BE2C (cell line): ENCODE measurements at regions not wholly inside any gene's neighbourhood (a gene's known extent, or its start where the extent isn't known, plus 50 kb on each side); places are given as distances from the start of the nearest gene placed in this dataset.

ENCODE experiments used
- DNase-seq: peaks from one replicate; pipeline ENCODE4 v3.0.0-alpha.2; 2020
- H3K27me3 ChIP-seq: fragments of 250-450 bp; sonication (Bioruptor Pico); 2 replicates; pipeline ENCODE4 v1.5.1; 2020; ENCODE audit warnings: mild to moderate bottlenecking
- H3K36me3 ChIP-seq: fragments of 250-450 bp; sonication (Bioruptor Pico); 2 replicates; pipeline ENCODE4 v1.5.1; 2020; ENCODE audit warnings: mild to moderate bottlenecking
- H3K4me1 ChIP-seq: fragments of 250-450 bp; sonication (Bioruptor Pico); 2 replicates; pipeline ENCODE4 v1.5.1; 2020
- H3K4me3 ChIP-seq: 2 replicates; pipeline ENCODE4 v1.5.1; 2011; ENCODE audit warnings: low read depth, low read length
- H3K9me3 ChIP-seq: fragments of 250-450 bp; sonication (Bioruptor Pico); 2 replicates; pipeline ENCODE4 v1.5.1; 2020
- CTCF ChIP-seq: IDR thresholded peaks from 2 replicates; pipeline ENCODE4 v1.5.1; 2012; ENCODE audit warnings: mild to moderate bottlenecking, low read depth, low read length

- H3K9me3 ChIP-seq = no peaks in the 10 kb centered on the region
- DNase-seq = no peak
- no peak overlapping the region for H3K4me3 ChIP-seq
- no peaks in the 10 kb centered on the region for H3K27me3 ChIP-seq
- TF ChIP-seq CTCF = no peak
- no peaks in the 10 kb centered on the region for H3K4me1 ChIP-seq
- no peaks in the 10 kb centered on the region for H3K36me3 ChIP-seq
These were observed 125.4 kb upstream of the MYCN start for GRCh38 chr2:15814946-15815345.

- H3K9me3 ChIP-seq = no peaks in the 10 kb centered on the region
- H3K36me3 ChIP-seq = no peaks in the 10 kb centered on the region
- no peak for DNase-seq
- no peak overlapping the region for H3K4me3 ChIP-seq
- no peak for TF ChIP-seq CTCF
- no peaks in the 10 kb centered on the region for H3K27me3 ChIP-seq
- no peaks in the 10 kb centered on the region for H3K4me1 ChIP-seq
These were observed 124.1 kb upstream of the MYCN start for GRCh38 chr2:15816226-15816625.

- Histone ChIP-seq H3K4me1 (no peaks in the 10 kb centered on the region), H3K36me3 (no peaks in the 10 kb centered on the region), H3K27me3 (no peaks in the 10 kb centered on the region), H3K9me3 (no peaks in the 10 kb centered on the region), H3K4me3 (no peak overlapping the region)
- no peak for DNase-seq
- TF ChIP-seq CTCF = no peak
These were observed 123.5 kb upstream of the MYCN start for GRCh38 chr2:15816674-15817406.

GRCh38 chr2:15817748-15818147, 122.6 kb upstream of the MYCN start:
- no peak overlapping the region for H3K4me3 ChIP-seq
- H3K27me3 ChIP-seq = no peaks in the 10 kb centered on the region
- TF ChIP-seq CTCF = no peak
- H3K4me1 ChIP-seq = no peaks in the 10 kb centered on the region
- no peaks in the 10 kb centered on the region for H3K9me3 ChIP-seq
- no peaks in the 10 kb centered on the region for H3K36me3 ChIP-seq
- no peak for DNase-seq

- no peak for DNase-seq
- Histone ChIP-seq H3K36me3 (no peaks in the 10 kb centered on the region), H3K27me3 (no peaks in the 10 kb centered on the region), H3K9me3 (no peaks in the 10 kb centered on the region), H3K4me1 (no peaks in the 10 kb centered on the region), H3K4me3 (no peak overlapping the region)
- no peak for TF ChIP-seq CTCF
These were observed 122.0 kb upstream of the MYCN start for GRCh38 chr2:15818318-15818753.

GRCh38 chr2:15818881-15819280, 121.5 kb upstream of the MYCN start:
- Histone ChIP-seq H3K4me1 (no peaks in the 10 kb centered on the region), H3K9me3 (no peaks in the 10 kb centered on the region), H3K4me3 (no peak overlapping the region), H3K36me3 (no peaks in the 10 kb centered on the region), H3K27me3 (no peaks in the 10 kb centered on the region)
- no peak for TF ChIP-seq CTCF
- no peak for DNase-seq
